NCI-H2227 (cell line): ENCODE measurements at regions not wholly inside any gene's neighbourhood (a gene's known extent, or its start where the extent isn't known, plus 50 kb on each side); places are given as distances from the start of the nearest gene placed in this dataset.
A peak's percentile ranks its signal among the peaks of the same experiment; 100 is the strongest.

ENCODE experiments used
- DNase-seq: peaks from one replicate; lab custom pipeline; 2025; ENCODE audit not compliant: unreplicated experiment; lab: John Stamatoyannopoulos, UW

GRCh38 chr16:5381481-5381880 is 283.9 kb upstream of the EEF2KMT start:
- peak; percentile 27 for DNase-seq

GRCh38 chr16:5379954-5380353 is 282.4 kb upstream of the EEF2KMT start:
- no peak for DNase-seq

GRCh38 chr16:5378531-5378930 is 280.9 kb upstream of the EEF2KMT start:
- DNase-seq = no peak

- DNase-seq = no peak
These were observed 279.8 kb upstream of the EEF2KMT start for GRCh38 chr16:5377280-5377898.

- no peak for DNase-seq
These were observed 276.6 kb upstream of the EEF2KMT start for GRCh38 chr16:5374184-5374583.

GRCh38 chr16:5367951-5368350 is 270.4 kb upstream of the EEF2KMT start:
- no peak for DNase-seq

GRCh38 chr16:5366126-5366525 is 268.5 kb upstream of the EEF2KMT start:
- no peak for DNase-seq

- DNase-seq = no peak
These were observed 266.6 kb upstream of the EEF2KMT start for GRCh38 chr16:5364186-5364585.

GRCh38 chr16:5361322-5361721 is 263.7 kb upstream of the EEF2KMT start:
- DNase-seq = no peak

GRCh38 chr16:5354645-5355044 is 257.1 kb upstream of the EEF2KMT start:
- no peak for DNase-seq

GRCh38 chr16:5349670-5350517 is 252.3 kb upstream of the EEF2KMT start:
- DNase-seq = peak; percentile 65

GRCh38 chr16:5349101-5349500 is 251.5 kb upstream of the EEF2KMT start:
- no peak for DNase-seq

GRCh38 chr16:5347561-5347960 is 250.0 kb upstream of the EEF2KMT start:
- no peak for DNase-seq

GRCh38 chr16:5336941-5337340 is 239.3 kb upstream of the EEF2KMT start:
- peak; percentile 45 for DNase-seq

GRCh38 chr16:5333991-5334390 is 236.4 kb upstream of the EEF2KMT start:
- no peak for DNase-seq

GRCh38 chr16:5333126-5333525 is 235.5 kb upstream of the EEF2KMT start:
- DNase-seq = no peak

GRCh38 chr16:5330058-5330457 is 232.5 kb upstream of the EEF2KMT start:
- no peak for DNase-seq

- DNase-seq = no peak
These were observed 231.0 kb upstream of the EEF2KMT start for GRCh38 chr16:5328546-5328945.

GRCh38 chr16:5326395-5326794 is 228.8 kb upstream of the EEF2KMT start:
- no peak for DNase-seq

- no peak for DNase-seq
These were observed 228.3 kb upstream of the EEF2KMT start for GRCh38 chr16:5325932-5326331.

GRCh38 chr16:5323284-5324141 is 225.9 kb upstream of the EEF2KMT start:
- no peak for DNase-seq

GRCh38 chr16:5321930-5322329 is 224.3 kb upstream of the EEF2KMT start:
- no peak for DNase-seq
